ENCODE measurements at regions not wholly inside any gene's neighbourhood (a gene's known extent, or its start where the extent isn't known, plus 50 kb on each side); places are given as distances from the start of the nearest gene placed in this dataset.

GRCh38 chr19:28416245-28416644 is 796.7 kb downstream of the UQCRFS1 start:
- H3K9me3 Mint-ChIP-seq = peaks cover 0 to 5% (median 2%) of the 10 kb centered on the region in 8 donors
- no peaks in the 10 kb centered on the region for H3K4me1 ChIP-seq (ENCODE audit: insufficient read depth, low read length)
- H3K27ac ChIP-seq (ENCODE audit: low read depth, low read length) = no peak overlapping the region
- intact Hi-C loops (cut with micrococcal nuclease) = no loop called here
- ChIA-PET CTCF (ENCODE audit: partially characterized antibody) (no interaction called here), POLR2A (ENCODE audit: partially characterized antibody) (no interaction called here)
- H3K4me3 ChIP-seq (ENCODE audit: low read length in 2 of 2) = no peak overlapping the region
- no peak overlapping the region for H3K4me3 Mint-ChIP-seq
- DNase-seq = no peak
- no peaks in the 10 kb centered on the region for H3K4me1 Mint-ChIP-seq
- no peak overlapping the region for H3K27ac Mint-ChIP-seq
- H3K27me3 Mint-ChIP-seq = peaks cover 0 to 1% of the 10 kb centered on the region in 2 donors
- no peaks in the 10 kb centered on the region for H3K27me3 ChIP-seq (ENCODE audit: insufficient read depth, low read length)
- H3K36me3 Mint-ChIP-seq = no peaks in the 10 kb centered on the region
- no peaks in the 10 kb centered on the region for H3K36me3 ChIP-seq (ENCODE audit: insufficient read depth, low read length)
- H3K9me3 ChIP-seq (ENCODE audit: control insufficient read depth in 1 of 2, low read length in 2 of 2) = no peaks in the 10 kb centered on the region

- DNase-seq = no peak
- Histone ChIP-seq H3K27ac (ENCODE audit: low read depth, low read length) (no peak overlapping the region), H3K27me3 (ENCODE audit: insufficient read depth, low read length) (no peaks in the 10 kb centered on the region), H3K4me3 (ENCODE audit: low read length in 2 of 2) (no peak overlapping the region), H3K9me3 (ENCODE audit: control insufficient read depth in 1 of 2, low read length in 2 of 2) (no peaks in the 10 kb centered on the region), H3K36me3 (ENCODE audit: insufficient read depth, low read length) (no peaks in the 10 kb centered on the region), H3K4me1 (ENCODE audit: insufficient read depth, low read length) (no peaks in the 10 kb centered on the region)
- Mint-ChIP-seq H3K4me1 (no peaks in the 10 kb centered on the region), H3K27ac (no peak overlapping the region), H3K36me3 (no peaks in the 10 kb centered on the region), H3K27me3 (no peaks in the 10 kb centered on the region), H3K9me3 (peaks cover 0 to 5% (median 2%) of the 10 kb centered on the region in 8 donors), H3K4me3 (no peak overlapping the region)
- ChIA-PET CTCF (ENCODE audit: partially characterized antibody) (no interaction called here), POLR2A (ENCODE audit: partially characterized antibody) (no interaction called here)
- intact Hi-C loops (cut with micrococcal nuclease) = no loop called here
Observed at GRCh38 chr19:28414748-28415147, 798.2 kb downstream of the UQCRFS1 start.

GRCh38 chr19:28409859-28410258 is 803.1 kb downstream of the UQCRFS1 start:
- Histone ChIP-seq H3K4me1 (ENCODE audit: insufficient read depth, low read length) (no peaks in the 10 kb centered on the region), H3K9me3 (ENCODE audit: control insufficient read depth in 1 of 2, low read length in 2 of 2) (no peaks in the 10 kb centered on the region), H3K4me3 (ENCODE audit: low read length in 2 of 2) (no peak overlapping the region), H3K27me3 (ENCODE audit: insufficient read depth, low read length) (no peaks in the 10 kb centered on the region), H3K36me3 (ENCODE audit: insufficient read depth, low read length) (no peaks in the 10 kb centered on the region), H3K27ac (ENCODE audit: low read depth, low read length) (no peak overlapping the region)
- Mint-ChIP-seq H3K36me3 (no peaks in the 10 kb centered on the region), H3K4me3 (no peak overlapping the region), H3K27ac (no peak overlapping the region), H3K4me1 (peaks cover 0 to 1% (median 0%) of the 10 kb centered on the region in 4 donors), H3K27me3 (no peaks in the 10 kb centered on the region), H3K9me3 (peaks cover 0 to 9% (median 4%) of the 10 kb centered on the region in 8 donors)
- intact Hi-C loops (cut with micrococcal nuclease) = no loop called here
- DNase-seq = no peak
- ChIA-PET CTCF (ENCODE audit: partially characterized antibody) (no interaction called here), POLR2A (ENCODE audit: partially characterized antibody) (no interaction called here)

GRCh38 chr19:28406966-28407365 is 806.0 kb downstream of the UQCRFS1 start:
- Histone ChIP-seq H3K4me3 (ENCODE audit: low read length in 2 of 2) (no peak overlapping the region), H3K27me3 (ENCODE audit: insufficient read depth, low read length) (no peaks in the 10 kb centered on the region), H3K9me3 (ENCODE audit: control insufficient read depth in 1 of 2, low read length in 2 of 2) (no peaks in the 10 kb centered on the region), H3K27ac (ENCODE audit: low read depth, low read length) (no peak overlapping the region), H3K36me3 (ENCODE audit: insufficient read depth, low read length) (no peaks in the 10 kb centered on the region), H3K4me1 (ENCODE audit: insufficient read depth, low read length) (no peaks in the 10 kb centered on the region)
- Mint-ChIP-seq H3K4me3 (no peak overlapping the region), H3K27me3 (peaks cover 0 to 1% of the 10 kb centered on the region in 2 donors), H3K4me1 (peaks cover 0 to 1% (median 0%) of the 10 kb centered on the region in 4 donors), H3K27ac (no peak overlapping the region), H3K9me3 (peaks cover 0 to 12% (median 3%) of the 10 kb centered on the region in 8 donors), H3K36me3 (no peaks in the 10 kb centered on the region)
- ChIA-PET POLR2A (ENCODE audit: partially characterized antibody) (no interaction called here), CTCF (ENCODE audit: partially characterized antibody) (no interaction called here)
- no peak for DNase-seq
- intact Hi-C loops (cut with micrococcal nuclease) = no loop called here

GRCh38 chr19:28405346-28405742 is 807.6 kb downstream of the UQCRFS1 start:
- Histone ChIP-seq H3K4me1 (ENCODE audit: insufficient read depth, low read length) (no peaks in the 10 kb centered on the region), H3K27me3 (ENCODE audit: insufficient read depth, low read length) (no peaks in the 10 kb centered on the region), H3K4me3 (ENCODE audit: low read length in 2 of 2) (no peak overlapping the region), H3K27ac (ENCODE audit: low read depth, low read length) (no peak overlapping the region), H3K36me3 (ENCODE audit: insufficient read depth, low read length) (no peaks in the 10 kb centered on the region), H3K9me3 (ENCODE audit: control insufficient read depth in 1 of 2, low read length in 2 of 2) (no peaks in the 10 kb centered on the region)
- Mint-ChIP-seq H3K4me3 (no peak overlapping the region), H3K4me1 (peaks cover 0 to 1% (median 0%) of the 10 kb centered on the region in 4 donors), H3K9me3 (peaks cover 0 to 15% (median 5%) of the 10 kb centered on the region in 8 donors), H3K27ac (no peak overlapping the region), H3K36me3 (no peaks in the 10 kb centered on the region), H3K27me3 (peaks cover 0 to 1% of the 10 kb centered on the region in 2 donors)
- DNase-seq = no peak
- POLR2A ChIA-PET (ENCODE audit: partially characterized antibody) = no interaction called here
- intact Hi-C loops (cut with micrococcal nuclease) = no loop called here
- CTCF ChIA-PET (ENCODE audit: partially characterized antibody) = no interaction called here

- Mint-ChIP-seq H3K27ac (no peak overlapping the region), H3K4me1 (peaks cover 0 to 1% (median 0%) of the 10 kb centered on the region in 4 donors), H3K9me3 (peaks cover 1 to 18% (median 6%) of the 10 kb centered on the region in 8 donors), H3K36me3 (no peaks in the 10 kb centered on the region), H3K27me3 (peaks cover 0 to 1% of the 10 kb centered on the region in 2 donors), H3K4me3 (no peak overlapping the region)
- POLR2A ChIA-PET (ENCODE audit: partially characterized antibody) = no interaction called here
- H3K9me3 ChIP-seq (ENCODE audit: control insufficient read depth in 1 of 2, low read length in 2 of 2) = no peaks in the 10 kb centered on the region
- H3K36me3 ChIP-seq (ENCODE audit: insufficient read depth, low read length) = no peaks in the 10 kb centered on the region
- no peaks in the 10 kb centered on the region for H3K4me1 ChIP-seq (ENCODE audit: insufficient read depth, low read length)
- intact Hi-C loops (cut with micrococcal nuclease) = no loop called here
- no peak overlapping the region for H3K4me3 ChIP-seq (ENCODE audit: low read length in 2 of 2)
- no peak overlapping the region for H3K27ac ChIP-seq (ENCODE audit: low read depth, low read length)
- DNase-seq = no peak
- CTCF ChIA-PET (ENCODE audit: partially characterized antibody) = no interaction called here
- H3K27me3 ChIP-seq (ENCODE audit: insufficient read depth, low read length) = no peaks in the 10 kb centered on the region
Observed at GRCh38 chr19:28404472-28404871, 808.5 kb downstream of the UQCRFS1 start.

GRCh38 chr19:28403690-28404089 is 809.3 kb downstream of the UQCRFS1 start:
- ChIA-PET CTCF (ENCODE audit: partially characterized antibody) (no interaction called here), POLR2A (ENCODE audit: partially characterized antibody) (no interaction called here)
- Mint-ChIP-seq H3K36me3 (no peaks in the 10 kb centered on the region), H3K9me3 (peaks cover 3 to 24% (median 8%) of the 10 kb centered on the region in 8 donors), H3K27me3 (peaks cover 0 to 1% of the 10 kb centered on the region in 2 donors), H3K4me1 (no peaks in the 10 kb centered on the region), H3K4me3 (no peak overlapping the region), H3K27ac (no peak overlapping the region)
- H3K27me3 ChIP-seq (ENCODE audit: insufficient read depth, low read length) = no peaks in the 10 kb centered on the region
- no peak overlapping the region for H3K27ac ChIP-seq (ENCODE audit: low read depth, low read length)
- no peak for DNase-seq
- intact Hi-C loops (cut with micrococcal nuclease) = no loop called here
- no peaks in the 10 kb centered on the region for H3K9me3 ChIP-seq (ENCODE audit: control insufficient read depth in 1 of 2, low read length in 2 of 2)
- H3K36me3 ChIP-seq (ENCODE audit: insufficient read depth, low read length) = no peaks in the 10 kb centered on the region
- no peaks in the 10 kb centered on the region for H3K4me1 ChIP-seq (ENCODE audit: insufficient read depth, low read length)
- no peak overlapping the region for H3K4me3 ChIP-seq (ENCODE audit: low read length in 2 of 2)

GRCh38 chr19:28402701-28403290 is 810.2 kb downstream of the UQCRFS1 start:
- DNase-seq = no peak
- intact Hi-C loops (cut with micrococcal nuclease) = no loop called here
- Histone ChIP-seq H3K4me3 (ENCODE audit: low read length in 2 of 2) (no peak overlapping the region), H3K27ac (ENCODE audit: low read depth, low read length) (no peak overlapping the region), H3K4me1 (ENCODE audit: insufficient read depth, low read length) (no peaks in the 10 kb centered on the region), H3K9me3 (ENCODE audit: control insufficient read depth in 1 of 2, low read length in 2 of 2) (no peaks in the 10 kb centered on the region), H3K36me3 (ENCODE audit: insufficient read depth, low read length) (no peaks in the 10 kb centered on the region), H3K27me3 (ENCODE audit: insufficient read depth, low read length) (no peaks in the 10 kb centered on the region)
- Mint-ChIP-seq H3K4me3 (no peak overlapping the region), H3K27me3 (peaks cover 0 to 1% of the 10 kb centered on the region in 2 donors), H3K4me1 (no peaks in the 10 kb centered on the region), H3K9me3 (peaks cover 3 to 28% (median 9%) of the 10 kb centered on the region in 8 donors), H3K36me3 (no peaks in the 10 kb centered on the region), H3K27ac (no peak overlapping the region)
- CTCF ChIA-PET (ENCODE audit: partially characterized antibody) = no interaction called here
- POLR2A ChIA-PET (ENCODE audit: partially characterized antibody) = no interaction called here
